ENCODE measurements at regions not wholly inside any gene's neighbourhood (a gene's known extent, or its start where the extent isn't known, plus 50 kb on each side); places are given as distances from the start of the nearest gene placed in this dataset.

DNA sequence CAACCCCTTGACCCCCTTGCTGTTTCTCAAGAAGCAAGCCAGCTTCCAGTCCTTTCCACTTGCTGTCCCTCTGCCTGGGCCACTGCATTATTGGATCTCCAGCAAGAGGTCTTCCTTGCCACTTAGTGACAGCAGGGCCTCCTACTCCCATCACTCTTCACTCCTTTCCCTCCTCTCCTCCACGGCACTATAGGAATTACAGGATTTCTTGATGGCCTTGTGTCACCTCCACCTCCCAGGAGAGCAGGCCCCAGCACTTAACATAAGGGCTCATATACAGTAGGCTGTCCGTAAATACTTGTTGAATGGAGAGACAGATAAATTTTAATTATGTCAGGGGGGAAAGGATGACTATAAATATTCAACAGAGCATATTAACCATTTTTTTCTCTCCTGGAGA lies 129.4 kb downstream of the SP3 start:
- H3K79me2 ChIP-seq (ENCODE audit: low read length), result no peaks in the 10 kb centered on the region
- H3F3A ChIP-seq (ENCODE audit: low read length, unreplicated experiment), result no peaks in the 10 kb centered on the region
- H2AFZ ChIP-seq (ENCODE audit: low read length), result no peak overlapping the region
- no peak for DNase-seq
- BruUV-seq (replicated peaks), result no TSS peak
- H3K9me2 ChIP-seq (replicated peaks; ENCODE audit: low read length), result no peaks in the 10 kb centered on the region
- intact Hi-C loops (cut with micrococcal nuclease), result no loop called here
- no peak overlapping the region for H3K27ac ChIP-seq (ENCODE audit: low read length)
- H3K9me3 ChIP-seq (ENCODE audit: low read length), result no peaks in the 10 kb centered on the region
- POLR2A ChIA-PET (ENCODE audit: unreplicated experiment), result interaction anchor here (0.6 kb wide), 2 partner anchors 48 to 588 kb away, joined by 7 to 10 read pairs; no protein-coding TSS in a partner anchor
- no peak overlapping the region for H3K4me3 ChIP-seq (ENCODE audit: low read length)
- H3K27me3 ChIP-seq (ENCODE audit: low read length), result no peaks in the 10 kb centered on the region
- H3K4me2 ChIP-seq (ENCODE audit: low read length), result no peak overlapping the region
- no peak for ATAC-seq
- H3K9ac ChIP-seq (ENCODE audit: low read length), result no peak overlapping the region
- no peak for TF ChIP-seq EZH2 (IDR thresholded peaks at IDR 0.05; ENCODE audit: low read length, unreplicated experiment)
- TF ChIP-seq, protein P1, sequence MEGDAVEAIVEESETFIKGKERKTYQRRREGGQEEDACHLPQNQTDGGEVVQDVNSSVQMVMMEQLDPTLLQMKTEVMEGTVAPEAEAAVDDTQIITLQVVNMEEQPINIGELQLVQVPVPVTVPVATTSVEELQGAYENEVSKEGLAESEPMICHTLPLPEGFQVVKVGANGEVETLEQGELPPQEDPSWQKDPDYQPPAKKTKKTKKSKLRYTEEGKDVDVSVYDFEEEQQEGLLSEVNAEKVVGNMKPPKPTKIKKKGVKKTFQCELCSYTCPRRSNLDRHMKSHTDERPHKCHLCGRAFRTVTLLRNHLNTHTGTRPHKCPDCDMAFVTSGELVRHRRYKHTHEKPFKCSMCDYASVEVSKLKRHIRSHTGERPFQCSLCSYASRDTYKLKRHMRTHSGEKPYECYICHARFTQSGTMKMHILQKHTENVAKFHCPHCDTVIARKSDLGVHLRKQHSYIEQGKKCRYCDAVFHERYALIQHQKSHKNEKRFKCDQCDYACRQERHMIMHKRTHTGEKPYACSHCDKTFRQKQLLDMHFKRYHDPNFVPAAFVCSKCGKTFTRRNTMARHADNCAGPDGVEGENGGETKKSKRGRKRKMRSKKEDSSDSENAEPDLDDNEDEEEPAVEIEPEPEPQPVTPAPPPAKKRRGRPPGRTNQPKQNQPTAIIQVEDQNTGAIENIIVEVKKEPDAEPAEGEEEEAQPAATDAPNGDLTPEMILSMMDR (conservative IDR thresholded peaks at IDR 0.05; ENCODE audit: low read depth, low read length), result no peak
- no peak for TF ChIP-seq EZH2phosphoT487 (IDR thresholded peaks at IDR 0.05; ENCODE audit: borderline replicate concordance, low read length)
- H4K20me1 ChIP-seq (ENCODE audit: low read length), result no peaks in the 10 kb centered on the region
- no peaks in the 10 kb centered on the region for H3K4me1 ChIP-seq (ENCODE audit: insufficient read depth, low read length)
- CTCF ChIA-PET, result no interaction called here
- no peaks in the 10 kb centered on the region for H3K36me3 ChIP-seq (ENCODE audit: low read depth, low read length)

DNA sequence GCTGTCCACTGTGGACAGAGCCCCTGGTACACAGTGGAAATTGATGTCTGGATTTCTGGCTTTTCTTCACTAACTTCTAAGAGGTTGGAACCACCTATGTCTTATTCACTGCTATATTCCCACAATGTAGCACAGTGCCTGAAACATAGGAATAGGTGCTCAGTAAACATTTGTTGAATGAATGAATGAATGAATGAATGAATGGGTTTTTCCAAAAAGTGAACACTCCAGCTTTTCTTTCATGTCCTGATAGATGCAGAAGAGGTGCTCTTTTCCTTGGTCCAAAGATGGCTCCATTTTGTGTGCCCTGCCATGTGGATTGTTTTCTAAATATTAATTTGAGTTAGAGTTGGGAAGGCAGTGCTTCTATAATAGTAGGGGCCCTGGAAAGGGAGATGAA lies 124.1 kb downstream of the SP3 start:
- TF ChIP-seq, protein P1 (conservative IDR thresholded peaks at IDR 0.05; ENCODE audit: low read depth, low read length), result no peak
- no peak for TF ChIP-seq EZH2 (IDR thresholded peaks at IDR 0.05; ENCODE audit: low read length, unreplicated experiment)
- TF ChIP-seq EZH2phosphoT487 (IDR thresholded peaks at IDR 0.05; ENCODE audit: borderline replicate concordance, low read length), result no peak
- no peaks in the 10 kb centered on the region for H3F3A ChIP-seq (ENCODE audit: low read length, unreplicated experiment)
- ATAC-seq (no peak), DNase-seq (no peak)
- intact Hi-C loops (cut with micrococcal nuclease), result no loop called here
- no peaks in the 10 kb centered on the region for H4K20me1 ChIP-seq (ENCODE audit: low read length)
- no peak overlapping the region for H3K9ac ChIP-seq (ENCODE audit: low read length)
- CTCF ChIA-PET, result no interaction called here
- H3K4me3 ChIP-seq (ENCODE audit: low read length), result no peak overlapping the region
- no peaks in the 10 kb centered on the region for H3K4me1 ChIP-seq (ENCODE audit: insufficient read depth, low read length)
- POLR2A ChIA-PET (ENCODE audit: unreplicated experiment), result no interaction called here
- no peaks in the 10 kb centered on the region for H3K9me2 ChIP-seq (replicated peaks; ENCODE audit: low read length)
- no peaks in the 10 kb centered on the region for H3K27me3 ChIP-seq (ENCODE audit: low read length)
- no peak overlapping the region for H3K27ac ChIP-seq (ENCODE audit: low read length)
- H3K79me2 ChIP-seq (ENCODE audit: low read length), result no peaks in the 10 kb centered on the region
- no peaks in the 10 kb centered on the region for H3K9me3 ChIP-seq (ENCODE audit: low read length)
- H2AFZ ChIP-seq (ENCODE audit: low read length), result no peak overlapping the region
- H3K4me2 ChIP-seq (ENCODE audit: low read length), result no peak overlapping the region
- no TSS peak for BruUV-seq (replicated peaks)
- no peaks in the 10 kb centered on the region for H3K36me3 ChIP-seq (ENCODE audit: low read depth, low read length)

GRCh38 chr2:173843526-173843925 lies 121.6 kb downstream of the SP3 start:
- Histone ChIP-seq H3K4me3 (ENCODE audit: low read length) (no peak overlapping the region), H2AFZ (ENCODE audit: low read length) (no peak overlapping the region), H3K27me3 (ENCODE audit: low read length) (no peaks in the 10 kb centered on the region), H3K36me3 (ENCODE audit: low read depth, low read length) (no peaks in the 10 kb centered on the region), H3K79me2 (ENCODE audit: low read length) (no peaks in the 10 kb centered on the region), H4K20me1 (ENCODE audit: low read length) (no peaks in the 10 kb centered on the region), H3K9ac (ENCODE audit: low read length) (no peak overlapping the region), H3K9me2 (replicated peaks; ENCODE audit: low read length) (no peaks in the 10 kb centered on the region), H3F3A (ENCODE audit: low read length, unreplicated experiment) (no peaks in the 10 kb centered on the region), H3K9me3 (ENCODE audit: low read length) (no peaks in the 10 kb centered on the region), H3K4me1 (ENCODE audit: insufficient read depth, low read length) (no peaks in the 10 kb centered on the region), H3K27ac (ENCODE audit: low read length) (no peak overlapping the region), H3K4me2 (ENCODE audit: low read length) (no peak overlapping the region)
- POLR2A ChIA-PET (ENCODE audit: unreplicated experiment), result no interaction called here
- CTCF ChIA-PET, result no interaction called here
- intact Hi-C loops (cut with micrococcal nuclease), result no loop called here
- no peak for ATAC-seq
- DNase-seq, result no peak
- BruUV-seq (replicated peaks), result no TSS peak
- TF ChIP-seq EZH2phosphoT487 (IDR thresholded peaks at IDR 0.05; ENCODE audit: borderline replicate concordance, low read length), result no peak
- TF ChIP-seq, protein P1 (conservative IDR thresholded peaks at IDR 0.05; ENCODE audit: low read depth, low read length), result no peak
- TF ChIP-seq EZH2 (IDR thresholded peaks at IDR 0.05; ENCODE audit: low read length, unreplicated experiment), result no peak

Measured in PC-3 (cell line).